NCI-H2196 (cell line): ENCODE measurements at regions not wholly inside any gene's neighbourhood (a gene's known extent, or its start where the extent isn't known, plus 50 kb on each side); places are given as distances from the start of the nearest gene placed in this dataset.

Experiments
- DNase-seq: peaks from one replicate; lab custom pipeline; 2025; ENCODE audit not compliant: unreplicated experiment; lab: John Stamatoyannopoulos, UW

DNA sequence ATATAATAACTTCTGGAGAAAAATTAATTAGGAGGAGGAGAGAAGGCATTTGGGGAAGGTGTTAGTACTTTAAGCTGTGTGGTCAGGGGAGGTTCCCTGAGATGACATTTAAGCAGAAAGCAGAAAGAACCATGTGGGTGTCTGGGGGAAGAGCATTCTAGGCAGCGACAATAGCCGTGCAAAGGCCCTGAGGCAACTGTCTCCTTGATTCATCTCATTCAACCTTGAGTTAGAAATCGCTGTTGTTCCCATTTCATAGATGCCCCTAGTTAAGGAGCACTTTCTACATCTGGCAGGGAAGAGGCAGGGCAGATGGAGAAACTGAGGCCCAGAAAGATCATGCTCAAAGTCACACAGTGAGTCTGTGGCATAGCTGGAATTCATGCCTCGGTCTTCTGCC lies 108.6 kb upstream of the RUNX3 start:
- DNase-seq: no peak

DNA sequence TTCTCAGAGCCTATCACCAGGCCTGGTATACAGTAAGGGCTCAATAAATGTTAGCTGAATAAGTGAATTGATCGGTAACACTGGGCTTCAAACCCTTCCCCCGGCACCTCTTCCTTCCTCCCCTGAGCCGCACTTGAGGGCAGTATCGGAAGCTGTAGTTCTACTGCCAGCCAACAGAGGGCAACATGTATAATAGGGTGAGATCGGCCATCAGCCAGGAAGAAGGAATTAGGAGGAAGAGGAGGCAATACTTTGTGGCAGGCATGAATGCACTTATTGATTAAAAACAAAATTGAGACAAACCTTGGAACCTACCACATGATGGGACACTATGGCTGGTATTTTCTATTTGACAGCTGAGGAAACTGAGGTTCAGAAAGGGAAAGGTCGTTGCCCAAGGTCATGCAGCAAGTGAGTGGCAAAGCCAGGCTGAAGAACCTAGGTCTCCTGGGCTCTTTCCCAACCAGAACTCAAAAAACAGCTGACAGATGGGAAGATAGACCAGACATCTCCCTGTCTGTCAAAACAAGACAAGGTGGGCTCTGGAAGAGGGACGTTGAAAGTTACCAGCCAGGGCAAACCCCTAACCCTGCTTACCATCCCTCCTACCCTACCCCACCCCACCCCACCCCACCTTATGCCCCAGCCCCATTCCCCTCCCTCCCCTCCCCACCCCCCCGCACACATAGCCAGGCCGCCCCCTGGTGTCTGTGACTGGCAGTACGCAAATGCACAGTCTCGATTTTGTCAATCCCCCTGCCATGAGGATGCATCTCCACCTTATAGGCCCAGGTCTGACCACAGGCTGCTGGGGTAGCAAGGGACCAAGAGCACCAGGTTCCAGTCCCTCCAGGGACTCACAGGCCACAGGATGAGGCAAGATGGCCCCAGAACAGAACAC lies 107.3 kb upstream of the RUNX3 start:
- DNase-seq: peak; percentile 14

DNA sequence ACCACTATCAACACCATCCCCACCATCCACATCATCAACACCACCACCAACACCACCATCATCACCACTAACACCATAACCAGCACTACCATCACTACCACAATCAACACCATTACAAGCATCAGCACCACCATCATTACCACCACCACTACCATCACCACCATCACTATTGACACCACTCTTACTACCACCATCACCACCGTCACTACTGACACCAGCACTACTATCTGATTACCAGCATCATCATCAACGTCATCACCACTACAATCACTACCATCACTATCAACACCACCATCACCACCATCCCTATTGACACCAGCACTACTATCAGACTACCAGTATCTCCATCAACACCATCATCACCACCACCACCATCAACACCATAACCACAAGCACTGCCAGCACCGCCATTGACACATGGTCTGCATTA lies 106.1 kb upstream of the RUNX3 start:
- DNase-seq: no peak

DNA sequence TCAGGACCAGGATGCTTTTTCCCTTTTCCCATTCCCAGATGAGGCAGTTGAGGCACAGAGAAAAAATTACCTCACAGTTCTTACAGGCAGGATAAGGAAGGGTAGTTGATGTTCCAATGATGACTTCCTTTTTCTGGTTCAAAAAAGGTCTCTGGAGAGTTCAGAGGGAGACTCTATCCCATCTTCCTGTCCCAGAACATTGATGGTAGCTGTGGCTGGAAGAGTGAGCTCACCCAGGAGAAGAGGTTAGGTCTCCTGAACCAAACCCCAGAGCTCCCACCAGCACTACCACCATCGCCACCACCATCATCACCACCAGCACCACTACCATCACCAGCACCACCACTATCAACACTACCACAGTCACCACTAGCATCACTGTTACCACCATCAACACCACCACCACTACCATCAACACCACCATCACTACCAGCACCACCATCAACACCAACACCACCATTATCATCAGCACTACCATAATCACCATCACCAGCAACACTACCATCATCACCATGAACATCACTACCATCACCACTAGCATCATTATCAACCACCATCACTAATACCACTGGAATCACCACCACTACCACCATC lies 105.5 kb upstream of the RUNX3 start:
- no peak for DNase-seq

DNA sequence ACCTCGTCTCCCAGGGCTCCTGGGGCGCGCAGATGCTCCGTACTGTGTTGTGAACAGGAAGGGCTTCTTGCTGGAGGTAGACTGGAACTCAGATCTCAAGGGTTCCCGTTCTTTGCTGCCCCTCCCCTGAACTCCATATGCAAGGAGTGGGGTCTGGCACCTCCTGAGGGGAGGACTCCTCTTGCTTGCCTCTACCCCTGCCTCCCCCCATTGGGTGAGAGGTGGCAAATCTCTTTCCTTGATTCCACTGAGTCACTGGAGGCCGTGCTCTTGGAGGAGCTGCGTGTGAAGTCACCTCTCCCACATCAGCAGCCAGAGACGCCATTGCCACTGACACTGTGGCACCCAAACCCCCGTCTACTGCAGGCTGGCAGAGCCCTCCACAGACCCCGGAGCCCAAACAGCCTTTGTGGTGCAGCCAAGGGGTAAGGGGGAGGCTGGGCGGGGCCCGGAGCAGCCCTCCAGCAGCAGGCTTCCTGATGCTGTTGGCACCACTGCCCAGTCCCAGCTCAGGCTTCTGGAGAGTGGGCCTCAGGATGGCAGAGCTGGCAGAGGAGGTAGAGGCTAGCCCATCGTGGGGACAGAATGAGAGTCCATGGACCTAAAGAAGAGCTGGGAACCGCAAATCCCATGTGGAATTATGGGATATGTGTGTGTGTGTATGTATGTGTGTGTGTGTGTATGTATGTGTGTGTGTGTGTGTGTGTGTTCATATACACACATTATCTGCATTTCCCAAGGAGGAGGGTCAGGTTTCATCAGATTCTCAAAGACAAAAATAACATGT lies 104.9 kb upstream of the RUNX3 start:
- no peak for DNase-seq

DNA sequence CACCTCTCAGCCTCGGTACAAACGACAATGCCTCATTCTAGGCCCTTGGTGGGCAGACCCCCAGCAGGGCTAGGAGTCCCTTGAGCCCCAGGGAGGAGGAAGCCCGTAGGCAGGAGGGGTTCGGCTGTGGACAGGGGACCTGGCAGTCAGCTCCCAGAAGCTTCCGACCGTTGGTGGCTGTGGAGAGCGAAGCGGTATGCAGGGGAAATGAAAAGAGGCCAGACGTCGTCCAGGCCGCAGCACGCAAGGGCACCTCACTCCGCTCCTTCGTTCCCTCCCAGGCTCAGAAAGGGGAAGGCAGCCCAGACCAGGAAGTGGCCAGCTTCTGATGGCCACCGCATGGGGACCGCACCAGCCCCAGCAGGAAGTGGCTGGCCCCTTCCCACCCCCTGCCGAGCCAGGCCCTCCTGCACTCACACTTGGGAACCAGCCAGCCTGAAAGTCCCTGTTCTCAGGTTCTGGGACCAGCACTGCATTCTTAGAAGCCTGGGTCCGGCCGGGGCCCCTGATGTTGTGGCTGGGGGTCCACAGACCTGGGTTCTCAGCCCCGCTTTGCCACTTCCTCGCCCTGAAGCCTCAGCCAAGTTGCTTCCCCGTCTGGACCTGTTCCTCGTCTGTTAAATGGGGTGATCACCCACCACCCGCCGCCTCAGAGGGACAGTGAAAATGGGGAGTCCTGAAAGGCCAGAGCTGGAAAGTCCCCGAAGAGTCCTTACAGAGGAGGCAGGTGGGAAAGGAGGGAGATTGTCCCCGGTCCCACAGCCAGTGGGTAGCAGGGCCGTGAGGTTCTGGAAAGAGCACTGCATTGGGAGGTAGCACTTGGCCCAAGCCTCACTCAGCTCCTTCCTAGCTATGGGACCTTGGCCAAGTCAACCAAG lies 104.0 kb upstream of the RUNX3 start:
- peak; percentile 14 for DNase-seq

DNA sequence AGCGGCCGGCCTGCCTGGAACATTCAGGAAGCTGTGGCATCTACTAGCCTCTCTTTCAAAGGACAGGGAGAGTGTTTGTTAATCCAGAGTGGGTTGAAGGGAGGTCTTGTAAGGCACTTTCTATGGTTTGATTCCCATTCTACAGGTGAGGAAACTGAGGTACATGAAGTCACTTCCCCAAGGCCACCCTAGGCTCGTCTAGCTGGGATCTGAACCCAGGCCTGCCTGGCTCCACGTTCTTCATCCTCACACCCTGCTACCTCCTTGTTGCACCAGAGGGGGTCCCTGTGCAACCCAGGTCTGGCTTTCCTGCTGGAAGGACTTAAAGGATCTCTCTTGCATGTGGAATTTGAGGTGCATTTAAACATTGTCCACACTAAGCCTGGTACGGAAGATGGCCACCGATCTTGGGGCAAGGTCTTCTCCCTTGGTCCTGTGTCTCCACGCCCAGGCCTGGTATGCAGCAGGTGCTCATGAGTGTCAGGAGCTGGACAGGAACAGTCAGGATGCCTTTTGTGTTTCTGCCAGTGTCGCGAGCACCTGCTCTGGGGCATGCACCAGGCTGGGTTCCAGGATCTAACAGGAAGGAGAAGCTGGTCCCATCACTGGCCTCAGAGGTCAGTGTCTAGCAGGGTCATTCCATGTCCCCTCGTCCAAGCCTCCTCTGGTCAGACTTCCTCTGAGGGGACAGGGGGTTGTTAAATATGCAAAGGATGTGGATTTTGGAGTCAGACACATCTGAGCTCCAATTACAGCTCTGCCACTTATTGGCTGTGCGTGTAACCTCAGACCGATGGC lies 103.2 kb upstream of the RUNX3 start:
- peak; percentile 28 for DNase-seq

DNA sequence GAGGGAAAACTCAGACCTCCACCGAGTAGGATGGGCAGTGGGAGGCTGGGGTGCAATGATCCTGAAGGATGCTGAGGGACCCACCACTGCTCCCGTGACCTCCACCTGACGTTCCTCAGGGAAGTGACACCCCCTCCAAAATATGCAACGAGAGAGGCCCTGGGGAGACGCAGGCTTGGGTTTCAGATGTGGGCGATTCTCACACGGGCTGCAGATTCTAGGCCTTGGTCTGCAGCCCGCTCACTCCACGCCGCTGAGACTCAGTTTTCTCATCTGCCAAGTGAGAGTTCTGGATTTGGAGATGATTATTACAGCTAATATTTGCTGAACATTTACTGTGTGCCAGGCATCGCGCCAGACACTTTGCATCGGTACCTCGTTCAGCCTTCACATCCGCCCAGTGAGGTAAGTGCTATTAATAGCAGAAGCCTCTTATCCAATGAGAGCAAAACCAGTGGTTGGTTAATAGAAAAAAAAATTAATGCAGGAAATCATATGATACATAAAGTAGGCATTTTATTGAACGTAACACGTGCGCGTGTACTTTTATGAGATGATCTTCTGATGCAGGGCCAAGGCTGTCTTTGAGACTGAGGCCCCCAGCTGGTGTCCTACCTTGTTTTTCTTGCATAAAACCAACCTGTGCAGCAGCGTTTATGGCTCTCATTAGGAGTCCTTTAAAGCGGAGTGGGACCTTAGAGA lies 102.0 kb upstream of the RUNX3 start:
- DNase-seq: peak; percentile 90

DNA sequence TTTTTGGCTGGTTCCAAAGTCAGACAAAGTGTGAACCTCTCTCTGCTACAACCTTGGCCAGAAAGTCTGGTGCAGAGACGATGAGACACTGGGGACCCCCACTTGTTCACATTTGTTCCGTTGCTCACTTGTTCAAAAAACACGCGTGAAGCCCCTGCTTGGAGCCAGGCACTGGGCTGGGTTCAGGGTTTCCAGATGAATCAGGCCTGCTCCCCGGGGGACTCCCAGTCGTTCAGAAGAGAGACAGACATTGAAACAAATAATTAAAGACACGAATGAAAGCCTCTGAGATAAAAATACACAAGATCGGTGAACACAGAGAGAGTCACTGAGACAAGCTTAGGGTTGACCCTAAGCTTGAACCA lies 101.5 kb upstream of the RUNX3 start:
- DNase-seq: no peak

DNA sequence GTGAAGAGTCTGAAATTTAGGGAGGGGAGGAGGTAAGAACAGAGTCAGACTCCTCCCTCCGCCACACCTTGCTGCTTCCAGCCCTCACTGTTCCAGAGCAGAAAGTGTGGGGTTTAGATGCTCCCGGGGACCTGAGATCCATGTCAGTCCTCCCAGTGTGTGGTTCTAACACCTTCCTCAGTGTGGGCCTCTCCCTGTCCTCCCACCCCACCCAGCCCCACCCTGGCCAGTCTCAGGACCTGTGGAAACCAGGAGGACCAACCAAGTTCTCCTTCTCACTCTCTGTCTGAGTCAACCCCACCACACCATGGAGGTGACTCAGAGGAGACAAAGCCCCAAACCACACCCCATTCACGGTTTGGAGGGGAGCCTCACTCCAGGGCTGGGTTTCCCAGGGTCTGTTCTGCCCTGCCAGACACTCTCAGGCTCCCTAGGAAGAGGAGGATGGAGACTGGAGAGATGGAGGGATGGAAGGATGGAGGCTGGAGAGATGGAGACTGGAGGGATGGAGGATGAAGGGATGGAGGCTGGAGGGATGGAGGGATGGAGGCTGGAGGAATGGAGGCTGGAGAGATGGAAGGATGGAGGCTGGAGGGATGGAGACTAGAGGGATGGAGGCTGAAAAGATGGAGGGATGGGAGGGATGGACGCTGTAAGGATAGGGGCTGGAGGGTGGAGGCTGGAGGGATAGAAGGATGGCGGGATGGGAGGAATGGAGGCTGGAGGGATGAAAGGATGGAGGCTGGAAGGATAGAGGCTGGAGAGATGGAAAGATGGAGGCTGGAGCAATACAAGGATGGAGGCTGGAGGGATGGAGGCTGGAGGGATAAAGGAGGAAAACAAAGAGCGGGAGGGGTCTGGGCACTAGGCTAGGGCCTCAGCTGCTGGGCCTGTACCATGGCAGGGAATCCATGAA lies 100.9 kb upstream of the RUNX3 start:
- DNase-seq: no peak

DNA sequence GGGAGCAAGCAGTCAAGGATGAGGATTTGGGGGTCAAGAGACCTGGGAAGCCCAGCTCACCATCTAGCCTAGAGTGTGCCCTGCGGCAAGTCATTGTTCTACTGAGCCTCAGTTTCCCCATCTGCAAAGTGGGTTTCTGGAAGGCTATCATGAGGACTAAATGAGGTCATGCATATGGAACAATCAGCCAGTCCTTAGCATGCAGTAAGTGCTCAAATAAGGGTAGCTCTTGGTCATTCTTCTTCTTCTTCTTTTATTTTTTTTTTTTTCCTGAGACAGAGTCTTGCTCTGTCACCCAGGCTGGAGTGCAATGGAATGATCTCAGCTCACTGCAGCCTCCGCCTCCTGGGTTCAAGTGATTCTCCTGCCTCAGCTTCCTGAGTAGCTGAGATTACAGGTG lies 99.9 kb upstream of the RUNX3 start:
- no peak for DNase-seq

DNA sequence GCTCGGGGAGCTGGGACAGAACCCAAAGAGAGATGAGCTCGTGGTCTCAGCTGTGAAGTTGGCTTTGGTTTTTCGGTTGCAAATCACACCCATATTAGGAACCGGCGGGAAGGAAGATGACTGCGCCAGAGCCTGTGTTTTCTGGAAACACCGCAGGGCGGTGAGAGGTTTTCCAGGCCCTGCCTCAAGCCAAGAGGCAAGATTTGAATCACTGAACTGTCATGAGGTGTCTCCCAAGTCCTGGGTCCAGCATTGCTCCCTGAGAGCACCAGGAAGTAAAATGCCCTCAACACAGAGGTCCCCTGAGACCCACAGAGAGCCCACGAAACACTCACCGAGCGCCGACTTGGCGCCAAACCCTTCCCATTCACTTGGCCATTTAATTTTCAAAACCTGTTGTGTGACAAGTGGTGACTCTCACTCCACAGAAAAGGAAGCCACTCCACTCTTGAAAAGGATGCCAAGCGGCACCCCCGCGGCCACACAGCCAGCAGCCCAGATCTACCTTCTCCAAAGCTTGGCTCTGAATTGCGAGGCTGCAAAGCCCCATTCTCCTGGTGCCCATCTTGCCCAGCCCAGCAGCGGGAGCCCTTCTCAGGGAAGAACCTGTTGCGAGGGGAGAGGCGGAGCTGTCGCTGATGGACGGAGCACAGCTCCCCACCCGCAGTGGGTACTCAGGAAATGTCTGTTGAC lies 99.0 kb upstream of the RUNX3 start:
- no peak for DNase-seq

DNA sequence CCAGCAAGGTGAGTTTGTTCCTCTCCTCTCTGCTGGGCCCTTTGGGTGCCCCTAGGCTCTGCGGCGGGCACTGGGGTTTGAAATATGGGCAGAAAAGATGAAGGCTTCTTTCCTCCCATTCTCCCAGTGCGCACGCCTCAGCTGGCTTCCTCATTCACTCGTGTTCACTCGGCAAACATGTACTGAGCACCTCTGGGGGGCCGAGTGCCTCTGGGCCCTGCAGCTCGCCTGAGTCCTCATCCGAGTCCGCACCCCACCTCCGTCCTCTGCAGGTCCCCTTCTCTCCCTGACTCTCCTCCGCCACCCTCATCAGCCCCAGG lies 98.5 kb upstream of the RUNX3 start:
- DNase-seq: no peak

DNA sequence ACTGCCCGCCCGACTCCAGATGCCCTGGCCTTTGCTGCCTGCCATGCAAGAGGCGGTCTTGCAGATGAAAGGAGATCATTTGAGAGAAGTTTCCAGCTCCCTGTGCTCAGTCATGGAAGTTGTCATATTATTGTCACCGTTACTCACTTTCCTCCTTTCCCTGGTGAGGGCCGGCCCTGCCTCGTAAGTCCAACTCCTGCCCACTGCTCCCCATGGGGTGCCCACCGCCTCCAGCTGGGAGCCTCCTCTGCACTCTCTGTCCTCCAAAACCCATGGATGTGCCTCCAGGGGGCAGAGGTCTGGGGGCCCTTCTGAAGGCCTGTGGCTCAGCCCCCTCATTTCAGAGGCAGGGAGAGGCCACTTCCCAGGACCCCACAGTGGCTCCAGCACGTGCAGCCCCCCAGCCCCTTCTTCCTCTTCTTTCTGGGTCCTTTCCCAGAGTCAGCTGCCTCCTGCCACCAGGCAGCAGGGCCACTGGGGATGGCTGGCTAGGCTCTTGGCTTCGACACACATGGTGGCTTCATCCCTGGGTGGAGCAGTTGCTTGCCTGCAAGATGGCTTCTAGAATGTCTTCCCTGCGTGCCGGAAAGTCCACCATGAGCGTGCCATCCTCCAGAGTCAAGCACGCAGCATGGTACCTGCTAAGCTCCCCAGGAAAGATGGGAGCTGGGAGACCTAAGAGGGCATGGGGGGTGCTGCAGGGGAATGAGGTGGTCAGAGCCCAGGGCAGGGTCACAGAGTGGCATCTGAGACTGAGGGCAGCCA lies 97.9 kb upstream of the RUNX3 start:
- DNase-seq: no peak

DNA sequence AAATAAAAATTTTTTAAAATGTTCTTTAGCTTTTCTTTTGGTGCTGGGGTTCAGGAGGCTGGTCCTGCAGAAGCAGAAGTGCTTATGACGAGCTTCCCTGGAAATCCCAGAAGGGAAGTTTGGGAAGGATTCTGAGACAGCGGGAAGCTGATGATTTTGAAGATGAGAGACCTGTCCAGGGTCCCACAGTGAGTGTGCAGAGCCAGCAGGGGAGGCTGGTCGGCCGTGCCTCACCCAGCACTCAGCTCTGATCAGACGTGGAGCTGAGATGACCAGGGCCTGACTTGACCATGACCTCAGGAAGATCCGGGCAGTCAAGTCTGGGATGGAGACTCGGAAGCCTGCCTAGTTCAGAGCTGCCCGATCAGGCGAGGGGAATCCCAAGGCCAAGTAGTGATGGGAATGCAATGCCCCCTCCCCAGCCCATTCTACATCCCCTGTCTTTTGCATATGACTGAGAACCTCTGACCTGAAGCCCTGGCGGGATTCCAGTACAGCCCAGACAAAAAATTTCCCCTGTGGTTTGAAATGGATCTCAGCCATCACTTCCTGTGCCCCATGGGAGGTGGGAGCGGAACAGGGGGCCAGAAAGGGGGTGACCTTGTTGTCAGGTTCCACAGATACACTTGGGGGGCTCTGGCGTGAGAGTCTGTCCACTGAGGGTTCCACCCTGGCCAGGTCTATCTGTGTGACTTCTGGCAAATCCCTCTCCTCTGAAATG lies 96.8 kb upstream of the RUNX3 start:
- DNase-seq: no peak

DNA sequence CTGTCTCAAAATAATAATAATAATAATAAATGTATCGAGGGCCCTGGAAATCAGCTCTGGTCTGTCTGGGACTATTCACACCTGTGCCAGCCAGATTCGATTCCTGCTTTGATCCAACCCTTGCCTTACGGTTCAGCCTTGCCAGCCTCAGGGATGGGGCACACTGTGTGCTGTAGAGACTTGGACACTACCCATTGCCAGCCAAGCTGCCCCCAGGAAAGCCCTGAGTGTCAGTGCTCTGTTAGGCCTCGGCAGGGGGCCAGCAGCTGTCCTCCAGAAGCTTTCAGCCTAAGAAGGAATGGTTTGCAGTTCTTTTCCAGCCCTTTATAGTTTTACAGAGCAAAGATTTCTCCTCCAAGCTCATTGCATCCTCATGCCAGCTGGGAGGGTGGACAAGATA lies 96.2 kb upstream of the RUNX3 start:
- DNase-seq: no peak
